ENCODE measurements at regions not wholly inside any gene's neighbourhood (a gene's known extent, or its start where the extent isn't known, plus 50 kb on each side); places are given as distances from the start of the nearest gene placed in this dataset.

DNA sequence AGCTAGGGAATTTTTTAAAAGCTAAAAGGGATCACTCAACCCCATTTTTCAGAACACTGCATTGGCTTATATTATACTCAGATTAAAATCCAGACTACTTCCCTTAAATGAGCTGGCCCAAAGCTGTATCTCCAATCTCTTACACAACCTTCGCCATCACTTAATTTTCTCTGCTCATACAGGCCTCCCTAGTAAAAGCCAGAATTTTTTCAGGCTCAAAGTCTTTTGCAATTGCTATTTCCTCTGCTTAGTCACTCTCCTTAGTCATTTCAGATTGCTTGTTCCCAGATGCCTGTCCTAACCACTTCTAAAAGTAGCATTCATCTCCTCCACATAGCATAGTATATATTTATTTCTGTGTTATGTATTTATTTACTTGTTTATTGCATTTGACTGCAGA lies 1587.9 kb upstream of the ADGRL3 start:
- TF ChIP-seq, protein P1, sequence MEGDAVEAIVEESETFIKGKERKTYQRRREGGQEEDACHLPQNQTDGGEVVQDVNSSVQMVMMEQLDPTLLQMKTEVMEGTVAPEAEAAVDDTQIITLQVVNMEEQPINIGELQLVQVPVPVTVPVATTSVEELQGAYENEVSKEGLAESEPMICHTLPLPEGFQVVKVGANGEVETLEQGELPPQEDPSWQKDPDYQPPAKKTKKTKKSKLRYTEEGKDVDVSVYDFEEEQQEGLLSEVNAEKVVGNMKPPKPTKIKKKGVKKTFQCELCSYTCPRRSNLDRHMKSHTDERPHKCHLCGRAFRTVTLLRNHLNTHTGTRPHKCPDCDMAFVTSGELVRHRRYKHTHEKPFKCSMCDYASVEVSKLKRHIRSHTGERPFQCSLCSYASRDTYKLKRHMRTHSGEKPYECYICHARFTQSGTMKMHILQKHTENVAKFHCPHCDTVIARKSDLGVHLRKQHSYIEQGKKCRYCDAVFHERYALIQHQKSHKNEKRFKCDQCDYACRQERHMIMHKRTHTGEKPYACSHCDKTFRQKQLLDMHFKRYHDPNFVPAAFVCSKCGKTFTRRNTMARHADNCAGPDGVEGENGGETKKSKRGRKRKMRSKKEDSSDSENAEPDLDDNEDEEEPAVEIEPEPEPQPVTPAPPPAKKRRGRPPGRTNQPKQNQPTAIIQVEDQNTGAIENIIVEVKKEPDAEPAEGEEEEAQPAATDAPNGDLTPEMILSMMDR (IDR thresholded peaks at IDR 0.05), result no peak
- TF ChIP-seq, protein P2, sequence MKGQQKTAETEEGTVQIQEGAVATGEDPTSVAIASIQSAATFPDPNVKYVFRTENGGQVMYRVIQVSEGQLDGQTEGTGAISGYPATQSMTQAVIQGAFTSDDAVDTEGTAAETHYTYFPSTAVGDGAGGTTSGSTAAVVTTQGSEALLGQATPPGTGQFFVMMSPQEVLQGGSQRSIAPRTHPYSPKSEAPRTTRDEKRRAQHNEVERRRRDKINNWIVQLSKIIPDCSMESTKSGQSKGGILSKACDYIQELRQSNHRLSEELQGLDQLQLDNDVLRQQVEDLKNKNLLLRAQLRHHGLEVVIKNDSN (CRISPR knock-in tag; IDR thresholded peaks at IDR 0.05), result no peak
- TF ChIP-seq, protein P3, sequence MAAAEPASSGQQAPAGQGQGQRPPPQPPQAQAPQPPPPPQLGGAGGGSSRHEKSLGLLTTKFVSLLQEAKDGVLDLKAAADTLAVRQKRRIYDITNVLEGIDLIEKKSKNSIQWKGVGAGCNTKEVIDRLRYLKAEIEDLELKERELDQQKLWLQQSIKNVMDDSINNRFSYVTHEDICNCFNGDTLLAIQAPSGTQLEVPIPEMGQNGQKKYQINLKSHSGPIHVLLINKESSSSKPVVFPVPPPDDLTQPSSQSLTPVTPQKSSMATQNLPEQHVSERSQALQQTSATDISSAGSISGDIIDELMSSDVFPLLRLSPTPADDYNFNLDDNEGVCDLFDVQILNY (CRISPR knock-in tag; IDR thresholded peaks at IDR 0.05), result no peak
- no peak for TF ChIP-seq SP1 (CRISPR knock-in tag; conservative IDR thresholded peaks at IDR 0.05)
- TF ChIP-seq NFYB (CRISPR knock-in tag; conservative IDR thresholded peaks at IDR 0.05; ENCODE audit: low read depth), result no peak
- no peak for TF ChIP-seq ZNF263 (CRISPR knock-in tag; IDR thresholded peaks at IDR 0.05; ENCODE audit: low read depth)
- TF ChIP-seq, protein P4, sequence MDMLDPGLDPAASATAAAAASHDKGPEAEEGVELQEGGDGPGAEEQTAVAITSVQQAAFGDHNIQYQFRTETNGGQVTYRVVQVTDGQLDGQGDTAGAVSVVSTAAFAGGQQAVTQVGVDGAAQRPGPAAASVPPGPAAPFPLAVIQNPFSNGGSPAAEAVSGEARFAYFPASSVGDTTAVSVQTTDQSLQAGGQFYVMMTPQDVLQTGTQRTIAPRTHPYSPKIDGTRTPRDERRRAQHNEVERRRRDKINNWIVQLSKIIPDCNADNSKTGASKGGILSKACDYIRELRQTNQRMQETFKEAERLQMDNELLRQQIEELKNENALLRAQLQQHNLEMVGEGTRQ (CRISPR knock-in tag; IDR thresholded peaks at IDR 0.05), result no peak
- TF ChIP-seq CREB1 (CRISPR knock-in tag; IDR thresholded peaks at IDR 0.05), result no peak

Data from WTC11 (cell line).